ENCODE measurements at regions not wholly inside any gene's neighbourhood (a gene's known extent, or its start where the extent isn't known, plus 50 kb on each side); places are given as distances from the start of the nearest gene placed in this dataset.

DNA sequence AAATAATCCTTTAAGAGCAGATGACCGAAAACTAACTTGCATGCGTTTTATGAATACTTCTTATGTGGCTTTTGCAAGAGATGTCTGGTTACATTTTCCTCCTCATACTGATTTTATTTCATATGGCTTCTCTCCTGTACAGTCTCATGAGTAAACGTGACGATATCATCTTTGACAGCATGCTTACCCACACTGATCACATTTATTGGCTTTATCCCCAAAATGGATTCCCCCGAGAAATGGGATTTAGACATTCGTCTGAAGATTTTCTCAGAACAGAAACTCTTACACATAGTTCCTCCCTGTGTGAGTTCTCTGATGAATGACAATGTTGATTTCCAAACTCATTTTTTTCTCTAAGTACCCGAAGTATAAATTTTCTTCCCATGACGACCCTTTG lies 939.7 kb upstream of the LCORL start:
- H3F3A ChIP-seq (ENCODE audit: insufficient read depth) = no peaks in the 10 kb centered on the region
- no peaks in the 10 kb centered on the region for H3K79me2 ChIP-seq (ENCODE audit: insufficient read depth, low read length)
- no peaks in the 10 kb centered on the region for H4K20me1 ChIP-seq (ENCODE audit: low read depth, low read length)
- no peak for TF ChIP-seq EZH2phosphoT487 (conservative IDR thresholded peaks at IDR 0.05; ENCODE audit: low read length)
- TF ChIP-seq, protein P1, sequence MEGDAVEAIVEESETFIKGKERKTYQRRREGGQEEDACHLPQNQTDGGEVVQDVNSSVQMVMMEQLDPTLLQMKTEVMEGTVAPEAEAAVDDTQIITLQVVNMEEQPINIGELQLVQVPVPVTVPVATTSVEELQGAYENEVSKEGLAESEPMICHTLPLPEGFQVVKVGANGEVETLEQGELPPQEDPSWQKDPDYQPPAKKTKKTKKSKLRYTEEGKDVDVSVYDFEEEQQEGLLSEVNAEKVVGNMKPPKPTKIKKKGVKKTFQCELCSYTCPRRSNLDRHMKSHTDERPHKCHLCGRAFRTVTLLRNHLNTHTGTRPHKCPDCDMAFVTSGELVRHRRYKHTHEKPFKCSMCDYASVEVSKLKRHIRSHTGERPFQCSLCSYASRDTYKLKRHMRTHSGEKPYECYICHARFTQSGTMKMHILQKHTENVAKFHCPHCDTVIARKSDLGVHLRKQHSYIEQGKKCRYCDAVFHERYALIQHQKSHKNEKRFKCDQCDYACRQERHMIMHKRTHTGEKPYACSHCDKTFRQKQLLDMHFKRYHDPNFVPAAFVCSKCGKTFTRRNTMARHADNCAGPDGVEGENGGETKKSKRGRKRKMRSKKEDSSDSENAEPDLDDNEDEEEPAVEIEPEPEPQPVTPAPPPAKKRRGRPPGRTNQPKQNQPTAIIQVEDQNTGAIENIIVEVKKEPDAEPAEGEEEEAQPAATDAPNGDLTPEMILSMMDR (IDR thresholded peaks at IDR 0.05; ENCODE audit: insufficient read depth, low read length, poor library complexity, severe bottlenecking) = no peak
- H3K36me3 ChIP-seq (ENCODE audit: low read length) = no peaks in the 10 kb centered on the region
- no peaks in the 10 kb centered on the region for H3K27me3 ChIP-seq (ENCODE audit: low read length)
- no peak overlapping the region for H3K9ac ChIP-seq (ENCODE audit: low read length)
- H3K9me2 ChIP-seq (replicated peaks; ENCODE audit: insufficient read depth, low read length) = no peaks in the 10 kb centered on the region
- no peak overlapping the region for H3K4me3 ChIP-seq (ENCODE audit: insufficient read depth, low read length, poor library complexity, severe bottlenecking)
- H3K4me2 ChIP-seq (ENCODE audit: low read depth, low read length, poor library complexity, severe bottlenecking) = no peak overlapping the region
- H3K9me3 ChIP-seq (ENCODE audit: insufficient read depth, low read length) = no peaks in the 10 kb centered on the region
- no peak overlapping the region for H2AFZ ChIP-seq (ENCODE audit: low read depth, low read length, severe bottlenecking)
- no peak overlapping the region for H3K27ac ChIP-seq (ENCODE audit: low read depth, low read length)

DNA sequence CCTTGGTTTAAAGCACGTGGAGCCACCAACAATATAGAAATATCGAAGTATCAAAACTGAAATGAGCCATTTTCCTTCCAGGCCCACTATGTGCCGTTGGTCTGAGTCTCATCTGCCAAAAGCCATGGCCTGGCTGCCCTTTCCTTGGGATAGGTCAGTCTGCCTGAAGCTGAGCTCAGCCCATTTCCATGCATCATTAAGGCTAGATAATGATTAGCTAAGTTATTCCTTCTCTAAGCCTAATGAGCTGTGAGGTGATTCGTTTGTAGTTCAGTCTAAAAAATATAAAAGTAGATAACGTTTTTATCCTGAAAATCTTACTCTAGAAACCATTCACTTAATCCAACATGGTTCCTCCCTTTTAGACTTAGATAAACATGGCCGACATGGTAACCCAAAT lies 936.2 kb upstream of the LCORL start:
- Histone ChIP-seq H3K4me3 (ENCODE audit: insufficient read depth, low read length, poor library complexity, severe bottlenecking) (no peak overlapping the region), H3K27me3 (ENCODE audit: low read length) (no peaks in the 10 kb centered on the region)

DNA sequence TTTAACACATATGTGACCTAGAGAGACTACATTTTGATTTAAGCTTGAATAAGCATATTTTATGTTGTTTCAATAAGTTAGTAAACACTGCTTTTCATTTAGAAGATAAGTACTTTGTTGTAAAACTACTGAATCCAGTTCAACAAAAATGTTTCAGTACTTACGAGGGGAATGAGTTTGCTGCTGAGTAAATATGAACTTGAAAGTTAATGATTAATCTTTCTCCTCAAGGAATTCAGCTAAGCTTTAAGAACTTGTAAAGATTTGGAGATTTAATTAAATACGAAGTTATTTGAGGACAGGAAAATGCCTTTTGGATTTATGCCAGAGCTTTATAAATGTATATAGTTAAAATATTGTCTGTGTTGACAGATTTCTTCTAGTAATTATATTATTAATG lies 933.0 kb upstream of the LCORL start:
- H3K4me2 ChIP-seq (ENCODE audit: low read depth, low read length, poor library complexity, severe bottlenecking) = no peak overlapping the region
- no peaks in the 10 kb centered on the region for H3K27me3 ChIP-seq (ENCODE audit: low read length)
- no peaks in the 10 kb centered on the region for H3K79me2 ChIP-seq (ENCODE audit: insufficient read depth, low read length)
- no peak overlapping the region for H3K4me3 ChIP-seq (ENCODE audit: insufficient read depth, low read length, poor library complexity, severe bottlenecking)
- no peak overlapping the region for H3K9ac ChIP-seq (ENCODE audit: low read length)
- H4K20me1 ChIP-seq (ENCODE audit: low read depth, low read length) = no peaks in the 10 kb centered on the region
- no peaks in the 10 kb centered on the region for H3F3A ChIP-seq (ENCODE audit: insufficient read depth)
- no peaks in the 10 kb centered on the region for H3K9me2 ChIP-seq (replicated peaks; ENCODE audit: insufficient read depth, low read length)
- no peaks in the 10 kb centered on the region for H3K36me3 ChIP-seq (ENCODE audit: low read length)
- H2AFZ ChIP-seq (ENCODE audit: low read depth, low read length, severe bottlenecking) = no peak overlapping the region
- no peak for TF ChIP-seq EZH2phosphoT487 (conservative IDR thresholded peaks at IDR 0.05; ENCODE audit: low read length)
- TF ChIP-seq, protein P1 (IDR thresholded peaks at IDR 0.05; ENCODE audit: insufficient read depth, low read length, poor library complexity, severe bottlenecking) = no peak
- no peaks in the 10 kb centered on the region for H3K9me3 ChIP-seq (ENCODE audit: insufficient read depth, low read length)
- H3K27ac ChIP-seq (ENCODE audit: low read depth, low read length) = no peak overlapping the region

More for the DNA sequence above, 936.2 kb upstream of the LCORL start:
- H3K36me3 ChIP-seq (ENCODE audit: low read length) = no peaks in the 10 kb centered on the region
- H3K9me3 ChIP-seq (ENCODE audit: insufficient read depth, low read length) = no peaks in the 10 kb centered on the region
- TF ChIP-seq, protein P1 (IDR thresholded peaks at IDR 0.05; ENCODE audit: insufficient read depth, low read length, poor library complexity, severe bottlenecking) = no peak
- TF ChIP-seq EZH2phosphoT487 (conservative IDR thresholded peaks at IDR 0.05; ENCODE audit: low read length) = no peak
- H3F3A ChIP-seq (ENCODE audit: insufficient read depth) = no peaks in the 10 kb centered on the region
- no peak overlapping the region for H3K9ac ChIP-seq (ENCODE audit: low read length)
- H3K9me2 ChIP-seq (replicated peaks; ENCODE audit: insufficient read depth, low read length) = no peaks in the 10 kb centered on the region
- H3K79me2 ChIP-seq (ENCODE audit: insufficient read depth, low read length) = no peaks in the 10 kb centered on the region
- no peak overlapping the region for H3K4me2 ChIP-seq (ENCODE audit: low read depth, low read length, poor library complexity, severe bottlenecking)
- no peak overlapping the region for H2AFZ ChIP-seq (ENCODE audit: low read depth, low read length, severe bottlenecking)
- H3K27ac ChIP-seq (ENCODE audit: low read depth, low read length) = no peak overlapping the region
- H4K20me1 ChIP-seq (ENCODE audit: low read depth, low read length) = no peaks in the 10 kb centered on the region

Measured in SU-DHL-6 (cell line).